SH-SY5Y (cell line): ENCODE measurements at regions not wholly inside any gene's neighbourhood (a gene's known extent, or its start where the extent isn't known, plus 50 kb on each side); places are given as distances from the start of the nearest gene placed in this dataset.

Source experiments
- GATA2 ChIP-seq: IDR thresholded peaks from 2 replicates; pipeline ENCODE4 v1.6.1; 2011; ENCODE audit warnings: mild to moderate bottlenecking, low read depth, low read length
- GATA3 ChIP-seq: IDR thresholded peaks from 2 replicates; pipeline ENCODE4 v1.6.1; 2011; ENCODE audit warnings: low read depth, mild to moderate bottlenecking, low read length, moderate library complexity

DNA sequence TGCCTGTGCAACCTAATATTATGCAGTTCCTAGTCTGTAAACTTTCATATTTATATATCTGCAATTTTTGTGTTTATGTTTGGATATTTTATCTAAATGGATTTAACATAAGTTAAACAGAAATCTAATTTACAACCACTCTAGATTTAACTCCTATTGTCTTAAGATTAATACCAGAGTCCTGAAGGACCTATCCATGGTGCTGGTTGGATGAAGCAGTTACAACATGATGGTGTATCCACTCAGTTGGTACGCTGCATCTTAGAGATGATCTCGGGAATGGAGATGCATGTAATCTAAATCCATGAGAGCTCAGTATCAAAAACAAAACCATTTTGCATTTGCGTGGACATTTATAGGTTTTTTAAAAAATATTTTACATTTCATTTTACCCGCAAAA is 745.9 kb upstream of the SLC8A1 start:
- TF ChIP-seq GATA3 (no peak), GATA2 (no peak)
